Nephron progenitor cell (in vitro differentiated cells): ENCODE measurements at regions not wholly inside any gene's neighbourhood (a gene's known extent, or its start where the extent isn't known, plus 50 kb on each side); places are given as distances from the start of the nearest gene placed in this dataset.

Source experiments
- DNase-seq: peaks from one replicate; pipeline ENCODE4 v3.0.0; 2021
- H3K27ac Mint-ChIP-seq: 2 replicates; pipeline ENCODE4 v1.8.0; 2021; ENCODE audit warnings: mild to moderate bottlenecking, moderate library complexity, mixed read lengths
- H3K27me3 Mint-ChIP-seq: 2 replicates; pipeline ENCODE4 v1.8.0; 2021; ENCODE audit warnings: mild to moderate bottlenecking, low read depth, mixed read lengths; ENCODE audit not compliant: poor library complexity
- H3K36me3 Mint-ChIP-seq: 2 replicates; pipeline ENCODE4 v1.8.0; 2021; ENCODE audit warnings: low read depth, mixed read lengths
- H3K4me1 Mint-ChIP-seq: 2 replicates; pipeline ENCODE4 v1.8.0; 2021; ENCODE audit warnings: mixed read lengths
- H3K4me3 Mint-ChIP-seq: 2 replicates; pipeline ENCODE4 v1.8.0; 2021; ENCODE audit warnings: mild to moderate bottlenecking, moderate library complexity, mixed read lengths
- H3K9me3 Mint-ChIP-seq: 2 replicates; pipeline ENCODE4 v1.8.0; 2021; ENCODE audit warnings: mild to moderate bottlenecking, moderate library complexity, mixed read lengths
- CTCF ChIP-seq: fragments of 200-600 bp; sonication (generic); IDR thresholded peaks from 2 replicates; pipeline ENCODE4 v1.5.0; 2021; ENCODE audit warnings: antibody characterized with exemption

GRCh38 chr9:78958892-78959291 lies 612.9 kb upstream of the TLE4 start:
- Mint-ChIP-seq H3K9me3 (peaks cover 30% of the 10 kb centered on the region), H3K4me3 (no peak overlapping the region)
- no peak for DNase-seq

GRCh38 chr9:78962156-78962555 lies 609.6 kb upstream of the TLE4 start:
- H3K27me3 Mint-ChIP-seq, result peaks cover 6% of the 10 kb centered on the region
- H3K4me1 Mint-ChIP-seq, result peaks cover 30% of the 10 kb centered on the region
- no peak overlapping the region for H3K4me3 Mint-ChIP-seq
- H3K36me3 Mint-ChIP-seq, result peaks cover 12% of the 10 kb centered on the region
- no peak for TF ChIP-seq CTCF
- H3K27ac Mint-ChIP-seq, result no peak overlapping the region
- DNase-seq, result no peak
- peaks cover 31% of the 10 kb centered on the region for H3K9me3 Mint-ChIP-seq

More at GRCh38 chr9:78958892-78959291, 612.9 kb upstream of the TLE4 start:
- Mint-ChIP-seq H3K27me3 (peaks cover 6% of the 10 kb centered on the region), H3K36me3 (peaks cover 15% of the 10 kb centered on the region), H3K4me1 (peaks cover 39% of the 10 kb centered on the region), H3K27ac (no peak overlapping the region)
- TF ChIP-seq CTCF, result no peak

GRCh38 chr9:78963911-78964310 lies 607.9 kb upstream of the TLE4 start:
- Mint-ChIP-seq H3K9me3 (peaks cover 39% of the 10 kb centered on the region), H3K4me3 (no peak overlapping the region), H3K27ac (peak overlapping the region; percentile 89), H3K27me3 (peaks cover 6% of the 10 kb centered on the region), H3K4me1 (peaks cover 30% of the 10 kb centered on the region), H3K36me3 (peaks cover 16% of the 10 kb centered on the region)
- no peak for TF ChIP-seq CTCF
- no peak for DNase-seq

- Mint-ChIP-seq H3K27me3 (no peaks in the 10 kb centered on the region), H3K27ac (no peak overlapping the region), H3K36me3 (peaks cover 9% of the 10 kb centered on the region), H3K9me3 (peaks cover 17% of the 10 kb centered on the region), H3K4me3 (no peak overlapping the region), H3K4me1 (peaks cover 21% of the 10 kb centered on the region)
- no peak for DNase-seq
- TF ChIP-seq CTCF, result no peak
Observed at GRCh38 chr9:78967596-78968217, 604.1 kb upstream of the TLE4 start.

- no peak for TF ChIP-seq CTCF
- DNase-seq, result no peak
- peaks cover 23% of the 10 kb centered on the region for H3K4me1 Mint-ChIP-seq
- H3K36me3 Mint-ChIP-seq, result peaks cover 9% of the 10 kb centered on the region
- H3K9me3 Mint-ChIP-seq, result peaks cover 17% of the 10 kb centered on the region
- no peaks in the 10 kb centered on the region for H3K27me3 Mint-ChIP-seq
- no peak overlapping the region for H3K4me3 Mint-ChIP-seq
- H3K27ac Mint-ChIP-seq, result peak overlapping the region; percentile 14
Observed at GRCh38 chr9:78970375-78970774, 601.4 kb upstream of the TLE4 start.

GRCh38 chr9:78971540-78971939 lies 600.2 kb upstream of the TLE4 start:
- peaks cover 23% of the 10 kb centered on the region for H3K4me1 Mint-ChIP-seq
- DNase-seq, result no peak
- H3K27ac Mint-ChIP-seq, result no peak overlapping the region
- no peak overlapping the region for H3K4me3 Mint-ChIP-seq
- H3K27me3 Mint-ChIP-seq, result no peaks in the 10 kb centered on the region
- H3K9me3 Mint-ChIP-seq, result peaks cover 17% of the 10 kb centered on the region
- TF ChIP-seq CTCF, result no peak
- H3K36me3 Mint-ChIP-seq, result peaks cover 9% of the 10 kb centered on the region
